ENCODE measurements at regions not wholly inside any gene's neighbourhood (a gene's known extent, or its start where the extent isn't known, plus 50 kb on each side); places are given as distances from the start of the nearest gene placed in this dataset.

- Histone ChIP-seq H3K9me3 (no peaks in the 10 kb centered on the region), H3K36me3 (no peaks in the 10 kb centered on the region), H3K4me1 (replicated peaks) (no peaks in the 10 kb centered on the region), H3K27ac (no peak overlapping the region), H3K27me3 (replicated peaks; ENCODE audit: insufficient read depth) (no peaks in the 10 kb centered on the region), H3K4me3 (no peak overlapping the region)
- TF ChIP-seq CTCF (IDR thresholded peaks at IDR 0.05) (no peak), POLR2AphosphoS5 (IDR thresholded peaks at IDR 0.05) (no peak), POLR2A (IDR thresholded peaks at IDR 0.05) (no peak)
- intact Hi-C loops (cut with DNase I): no loop called here
- 80% methylated on average over 16 of the region's 16 CpGs for WGBS
- DNase-seq (ENCODE audit: low spot score): no peak
These were observed 70.5 kb upstream of the GCSH start for GRCh38 chr16:81166417-81167300.

GRCh38 chr16:81165411-81166097 is 69.4 kb upstream of the GCSH start:
- peak; percentile 44 for TF ChIP-seq POLR2AphosphoS5 (IDR thresholded peaks at IDR 0.05)
- no peak for TF ChIP-seq POLR2A (IDR thresholded peaks at IDR 0.05)
- intact Hi-C loops (cut with DNase I): no loop called here
- no peaks in the 10 kb centered on the region for H3K27me3 ChIP-seq (replicated peaks; ENCODE audit: insufficient read depth)
- no peaks in the 10 kb centered on the region for H3K36me3 ChIP-seq
- peak; percentile 62 for DNase-seq (ENCODE audit: low spot score)
- no peak overlapping the region for H3K27ac ChIP-seq
- H3K4me3 ChIP-seq: no peak overlapping the region
- no peaks in the 10 kb centered on the region for H3K9me3 ChIP-seq
- no peaks in the 10 kb centered on the region for H3K4me1 ChIP-seq (replicated peaks)
- WGBS: 55% methylated on average over 12 of the region's 12 CpGs

- no peak overlapping the region for H3K27ac ChIP-seq
- TF ChIP-seq POLR2AphosphoS5 (IDR thresholded peaks at IDR 0.05) (no peak), CTCF (IDR thresholded peaks at IDR 0.05) (no peak), POLR2A (IDR thresholded peaks at IDR 0.05) (no peak)
- WGBS: 86% methylated on average over 5 of the region's 5 CpGs
- no peak for DNase-seq (ENCODE audit: low spot score)
- no peaks in the 10 kb centered on the region for H3K27me3 ChIP-seq (replicated peaks; ENCODE audit: insufficient read depth)
- H3K9me3 ChIP-seq: no peaks in the 10 kb centered on the region
- intact Hi-C loops (cut with DNase I): no loop called here
- no peak overlapping the region for H3K4me3 ChIP-seq
- H3K36me3 ChIP-seq: no peaks in the 10 kb centered on the region
- H3K4me1 ChIP-seq (replicated peaks): no peaks in the 10 kb centered on the region
These were observed 68.8 kb upstream of the GCSH start for GRCh38 chr16:81164958-81165357.

GRCh38 chr16:81164481-81164880 is 68.3 kb upstream of the GCSH start:
- H3K9me3 ChIP-seq: no peaks in the 10 kb centered on the region
- no peaks in the 10 kb centered on the region for H3K4me1 ChIP-seq (replicated peaks)
- TF ChIP-seq POLR2A (IDR thresholded peaks at IDR 0.05) (no peak), POLR2AphosphoS5 (IDR thresholded peaks at IDR 0.05) (no peak), CTCF (IDR thresholded peaks at IDR 0.05) (no peak)
- no peaks in the 10 kb centered on the region for H3K36me3 ChIP-seq
- 73% methylated on average over 11 of the region's 11 CpGs for WGBS
- intact Hi-C loops (cut with DNase I): no loop called here
- H3K4me3 ChIP-seq: no peak overlapping the region
- DNase-seq (ENCODE audit: low spot score): no peak
- H3K27me3 ChIP-seq (replicated peaks; ENCODE audit: insufficient read depth): no peaks in the 10 kb centered on the region
- no peak overlapping the region for H3K27ac ChIP-seq

- Histone ChIP-seq H3K4me1 (replicated peaks) (no peaks in the 10 kb centered on the region), H3K27ac (no peak overlapping the region), H3K9me3 (no peaks in the 10 kb centered on the region), H3K4me3 (no peak overlapping the region), H3K36me3 (no peaks in the 10 kb centered on the region), H3K27me3 (replicated peaks; ENCODE audit: insufficient read depth) (no peaks in the 10 kb centered on the region)
- no peak for DNase-seq (ENCODE audit: low spot score)
- TF ChIP-seq POLR2A (IDR thresholded peaks at IDR 0.05): no peak
- no peak for TF ChIP-seq CTCF (IDR thresholded peaks at IDR 0.05)
- TF ChIP-seq POLR2AphosphoS5 (IDR thresholded peaks at IDR 0.05): no peak
- 79% methylated on average over 9 of the region's 9 CpGs for WGBS
- intact Hi-C loops (cut with DNase I): no loop called here
These were observed 67.5 kb upstream of the GCSH start for GRCh38 chr16:81163671-81164070.

Data from prostate gland (tissue), 2 donors.